H9 (cell line): ENCODE measurements at regions not wholly inside any gene's neighbourhood (a gene's known extent, or its start where the extent isn't known, plus 50 kb on each side); places are given as distances from the start of the nearest gene placed in this dataset.

ENCODE experiments used
- DNase-seq: peaks from one replicate; pipeline ENCODE4 v3.0.0-alpha.2; 2017
- H2AFZ ChIP-seq: one replicate; pipeline ENCODE4 v1.6.1; 2013; ENCODE audit warnings: mild to moderate bottlenecking, low read length, control low read depth, moderate library complexity
- H2AK5ac ChIP-seq: 2 replicates; pipeline ENCODE4 v1.6.1; 2013; ENCODE audit warnings: low read length, control low read depth, mixed read lengths; ENCODE audit not compliant: insufficient read length
- H2BK120ac ChIP-seq: one replicate; pipeline ENCODE4 v1.6.1; 2013; ENCODE audit warnings: low read depth, mild to moderate bottlenecking, low read length, control low read depth, inconsistent platforms; ENCODE audit not compliant: poor library complexity, severe bottlenecking
- H2BK12ac ChIP-seq: 2 replicates; pipeline ENCODE4 v1.6.1; 2013; ENCODE audit warnings: low read length, control low read depth, mixed read lengths, low read depth; ENCODE audit not compliant: insufficient read length
- H2BK15ac ChIP-seq: 2 replicates; pipeline ENCODE4 v1.6.1; 2013; ENCODE audit warnings: low read depth, low read length, control low read depth
- H2BK20ac ChIP-seq: one replicate; pipeline ENCODE4 v1.6.1; 2013; ENCODE audit warnings: low read depth, mild to moderate bottlenecking, low read length, control low read depth, inconsistent platforms; ENCODE audit not compliant: poor library complexity, severe bottlenecking
- H2BK5ac ChIP-seq: 2 replicates; pipeline ENCODE4 v1.6.1; 2013; ENCODE audit warnings: low read length, control low read depth, mixed read lengths; ENCODE audit not compliant: insufficient read length
- H3K14ac ChIP-seq: 2 replicates; pipeline ENCODE4 v1.6.1; 2013; ENCODE audit warnings: low read length, control low read depth; ENCODE audit not compliant: insufficient read depth
- H3K18ac ChIP-seq: 2 replicates; pipeline ENCODE4 v1.6.1; 2013; ENCODE audit warnings: low read depth, mild to moderate bottlenecking, mixed read lengths, low read length, control low read depth; ENCODE audit not compliant: insufficient read length
- H3K23ac ChIP-seq: 2 replicates; pipeline ENCODE4 v1.6.1; 2013; ENCODE audit warnings: low read length, control low read depth, mixed read lengths, low read depth; ENCODE audit not compliant: insufficient read length
- H3K23me2 ChIP-seq: 2 replicates; pipeline ENCODE4 v1.6.1; 2013; ENCODE audit warnings: low read depth, mild to moderate bottlenecking, mixed read lengths, low read length, control low read depth; ENCODE audit not compliant: insufficient read length, poor library complexity, severe bottlenecking
- H3K27ac ChIP-seq: 2 replicates; pipeline ENCODE4 v1.5.1; 2013; ENCODE audit warnings: low read length, control low read depth, mixed read lengths, low read depth; ENCODE audit not compliant: insufficient read length
- H3K27me3 ChIP-seq: 2 replicates; pipeline ENCODE4 v1.6.1; 2013; ENCODE audit warnings: low read length, control low read depth, inconsistent platforms; ENCODE audit not compliant: insufficient read depth
- H3K4ac ChIP-seq: 2 replicates; pipeline ENCODE4 v1.6.1; 2013; ENCODE audit warnings: low read depth, mild to moderate bottlenecking, control low read depth, inconsistent platforms, low read length, moderate library complexity
- H3K4me1 ChIP-seq: 2 replicates; pipeline ENCODE4 v1.6.1; 2013; ENCODE audit warnings: low read length, control low read depth, inconsistent platforms; ENCODE audit not compliant: insufficient read depth
- H3K4me2 ChIP-seq: 2 replicates; pipeline ENCODE4 v1.6.1; 2013; ENCODE audit warnings: low read length, control low read depth, mixed read lengths; ENCODE audit not compliant: insufficient read length, insufficient read depth
- H3K56ac ChIP-seq: 2 replicates; pipeline ENCODE4 v1.6.1; 2013; ENCODE audit warnings: low read depth, mild to moderate bottlenecking, mixed read lengths, low read length, control low read depth; ENCODE audit not compliant: insufficient read length
- H3K79me1 ChIP-seq: 2 replicates; pipeline ENCODE4 v1.6.1; 2013; ENCODE audit warnings: low read depth, mild to moderate bottlenecking, moderate library complexity, low read length, control low read depth, inconsistent platforms; ENCODE audit not compliant: insufficient read depth, poor library complexity, severe bottlenecking
- H3K79me2 ChIP-seq: 2 replicates; pipeline ENCODE4 v1.6.1; 2013; ENCODE audit warnings: low read length, control low read depth, inconsistent platforms; ENCODE audit not compliant: insufficient read depth
- H3K9ac ChIP-seq: 2 replicates; pipeline ENCODE4 v1.6.1; 2013; ENCODE audit warnings: low read length, control low read depth, mixed read lengths; ENCODE audit not compliant: insufficient read length; ENCODE audit errors: extremely low read depth
- H3K9me3 ChIP-seq: one replicate; pipeline ENCODE4 v1.6.1; 2013; ENCODE audit warnings: low read depth, low read length, inconsistent platforms; ENCODE audit not compliant: control insufficient read depth
- H3T11ph ChIP-seq: one replicate; pipeline ENCODE4 v1.6.1; 2013; ENCODE audit warnings: mild to moderate bottlenecking, low read length, control low read depth, inconsistent platforms
- H4K20me1 ChIP-seq: one replicate; pipeline ENCODE4 v1.6.1; 2013; ENCODE audit not compliant: control insufficient read depth, insufficient read length, insufficient read depth
- H4K5ac ChIP-seq: 2 replicates; pipeline ENCODE4 v1.6.1; 2013; ENCODE audit warnings: low read depth, mild to moderate bottlenecking, mixed read lengths, low read length, control low read depth; ENCODE audit not compliant: insufficient read length
- H4K8ac ChIP-seq: replicated peaks from 2 replicates; pipeline ENCODE4 v1.6.1; 2013; ENCODE audit warnings: low read length, control low read depth, mixed read lengths, low read depth; ENCODE audit not compliant: insufficient read length
- H4K91ac ChIP-seq: 2 replicates; pipeline ENCODE4 v1.6.1; 2013; ENCODE audit warnings: low read depth, mild to moderate bottlenecking, moderate library complexity, mixed read lengths, low read length, control low read depth; ENCODE audit not compliant: insufficient read length
- H3K27ac Mint-ChIP-seq, 3 experiments: 2 replicates in 2 of 3; 3 replicates in 1 of 3; pipeline ENCODE4 v1.8.0; 2020 to 2021; ENCODE audit warnings: mixed read lengths in 3 of 3, mild to moderate bottlenecking in 1 of 3, moderate library complexity in 1 of 3
- H3K27me3 Mint-ChIP-seq: 2 replicates; pipeline ENCODE4 v1.8.0; 2021; ENCODE audit warnings: low read depth, mild to moderate bottlenecking, moderate library complexity, mixed read lengths
- H3K36me3 Mint-ChIP-seq, 3 experiments: 2 replicates in 2 of 3; 3 replicates in 1 of 3; pipeline ENCODE4 v1.8.0; 2020 to 2021; ENCODE audit warnings: low read depth in 3 of 3, mixed read lengths in 3 of 3; ENCODE audit not compliant: insufficient read depth in 1 of 3
- H3K4me1 Mint-ChIP-seq, 2 experiments: 2 replicates each; pipeline ENCODE4 v1.8.0; 2020; ENCODE audit warnings: mixed read lengths in 2 of 2
- H3K4me3 Mint-ChIP-seq, 2 experiments: 2 replicates in 1 of 2; 3 replicates in 1 of 2; pipeline ENCODE4 v1.8.0; 2020 to 2021; ENCODE audit warnings: mild to moderate bottlenecking in 2 of 2, mixed read lengths in 2 of 2, moderate library complexity in 1 of 2
- H3K9me3 Mint-ChIP-seq, 2 experiments: 2 replicates in 1 of 2; 3 replicates in 1 of 2; pipeline ENCODE4 v1.8.0; 2020; ENCODE audit warnings: mild to moderate bottlenecking in 2 of 2, mixed read lengths in 2 of 2, moderate library complexity in 1 of 2
- WGBS: extraction: QIAGEN DNeasy Blood & Tissue Kit; methylation state at CpG from one replicate; pipeline ENCODE4 v1.1.7; 2013; ENCODE audit warnings: missing lambda C conversion rate, low lambda C conversion rate, mixed read lengths; ENCODE audit not compliant: insufficient read length; ENCODE audit errors: extremely low coverage; 5-methylcytosine and 5-hydroxymethylcytosine counted together
- TF ChIP-seq, protein P1 (sequence below): fragments of 200-600 bp; sonication (generic); conservative IDR thresholded peaks from 3 replicates; pipeline ENCODE4 v1.8.0; 2021; ENCODE audit warnings: antibody characterized with exemption, mild to moderate bottlenecking

GRCh38 chr20:50412499-50412898 lies 97.7 kb upstream of the PTPN1 start:
- Mint-ChIP-seq H3K4me1 (peaks cover 31 to 33% of the 10 kb centered on the region in 2 experiments), H3K4me3 (no peak overlapping the region)
- no peak overlapping the region for H4K91ac ChIP-seq

More at GRCh38 chr20:50412499-50412898, 97.7 kb upstream of the PTPN1 start:
- Mint-ChIP-seq H3K27me3 (no peaks in the 10 kb centered on the region), H3K9me3 (peaks cover 18 to 20% of the 10 kb centered on the region in 2 experiments), H3K27ac (no peak overlapping the region), H3K36me3 (peaks cover 4 to 21% (median 4%) of the 10 kb centered on the region in 3 experiments; a peak in 5 of 7 replicates)
- Histone ChIP-seq H2BK20ac (no peak overlapping the region), H3K23ac (no peak overlapping the region), H3K4me2 (no peak overlapping the region), H3K79me1 (no peaks in the 10 kb centered on the region), H4K8ac (no peak overlapping the region), H3K56ac (no peak overlapping the region), H2BK12ac (no peak overlapping the region), H2AFZ (no peak overlapping the region), H2AK5ac (no peak overlapping the region), H2BK120ac (no peak overlapping the region), H3K4me1 (0 out of 2 replicates have a peak, but pooled peaks cover 2% of the 10 kb centered on the region), H3K23me2 (no peaks in the 10 kb centered on the region), H3K14ac (no peak overlapping the region), H4K20me1 (no peaks in the 10 kb centered on the region), H3K27ac (no peak overlapping the region), H3K18ac (no peak overlapping the region), H4K5ac (no peak overlapping the region), H2BK5ac (no peak overlapping the region), H2BK15ac (no peak overlapping the region), H3K4ac (no peak overlapping the region), H3T11ph (no peak overlapping the region), H3K27me3 (no peaks in the 10 kb centered on the region), H3K9ac (no peak overlapping the region), H3K9me3 (no peaks in the 10 kb centered on the region), H3K79me2 (no peaks in the 10 kb centered on the region)
- WGBS = no CpG with 5 or more reads among the region's 7 CpGs
- no peak for DNase-seq
- TF ChIP-seq, protein P1, sequence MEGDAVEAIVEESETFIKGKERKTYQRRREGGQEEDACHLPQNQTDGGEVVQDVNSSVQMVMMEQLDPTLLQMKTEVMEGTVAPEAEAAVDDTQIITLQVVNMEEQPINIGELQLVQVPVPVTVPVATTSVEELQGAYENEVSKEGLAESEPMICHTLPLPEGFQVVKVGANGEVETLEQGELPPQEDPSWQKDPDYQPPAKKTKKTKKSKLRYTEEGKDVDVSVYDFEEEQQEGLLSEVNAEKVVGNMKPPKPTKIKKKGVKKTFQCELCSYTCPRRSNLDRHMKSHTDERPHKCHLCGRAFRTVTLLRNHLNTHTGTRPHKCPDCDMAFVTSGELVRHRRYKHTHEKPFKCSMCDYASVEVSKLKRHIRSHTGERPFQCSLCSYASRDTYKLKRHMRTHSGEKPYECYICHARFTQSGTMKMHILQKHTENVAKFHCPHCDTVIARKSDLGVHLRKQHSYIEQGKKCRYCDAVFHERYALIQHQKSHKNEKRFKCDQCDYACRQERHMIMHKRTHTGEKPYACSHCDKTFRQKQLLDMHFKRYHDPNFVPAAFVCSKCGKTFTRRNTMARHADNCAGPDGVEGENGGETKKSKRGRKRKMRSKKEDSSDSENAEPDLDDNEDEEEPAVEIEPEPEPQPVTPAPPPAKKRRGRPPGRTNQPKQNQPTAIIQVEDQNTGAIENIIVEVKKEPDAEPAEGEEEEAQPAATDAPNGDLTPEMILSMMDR = no peak
